GM21825 (cell line): ENCODE measurements at regions not wholly inside any gene's neighbourhood (a gene's known extent, or its start where the extent isn't known, plus 50 kb on each side); places are given as distances from the start of the nearest gene placed in this dataset.

ENCODE experiments used
- ATAC-seq: cut with Tn5 transposase; IDR thresholded peaks from one replicate; pipeline ENCODE4 v1.9.1; 2021; ENCODE audit warnings: mild to moderate bottlenecking, moderate library complexity; ENCODE audit not compliant: unreplicated experiment

GRCh38 chr1:4307911-4308545 lies 346.4 kb upstream of the AJAP1 start:
- ATAC-seq, result no peak

DNA sequence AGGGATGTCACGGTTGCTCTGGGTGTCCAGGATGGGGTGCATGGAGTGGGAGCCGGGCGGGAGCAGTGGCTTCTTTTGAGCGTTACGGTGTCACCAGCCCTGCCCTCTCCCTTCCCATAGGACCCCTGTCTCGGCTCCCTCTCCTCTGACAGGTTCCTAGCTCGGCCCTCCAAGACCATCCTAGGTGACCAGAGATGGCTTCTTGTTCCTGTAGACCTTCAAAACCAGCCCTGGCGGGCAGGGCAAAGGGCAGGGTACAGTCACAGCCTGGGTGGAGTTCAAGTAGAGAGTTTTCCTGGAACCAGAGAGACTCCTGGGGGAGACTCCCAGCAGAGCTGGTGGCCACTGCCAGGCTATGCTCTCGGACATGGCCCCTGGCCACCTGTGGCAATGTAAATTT lies 345.6 kb upstream of the AJAP1 start:
- no peak for ATAC-seq

GRCh38 chr1:4309676-4310320 lies 344.6 kb upstream of the AJAP1 start:
- no peak for ATAC-seq

DNA sequence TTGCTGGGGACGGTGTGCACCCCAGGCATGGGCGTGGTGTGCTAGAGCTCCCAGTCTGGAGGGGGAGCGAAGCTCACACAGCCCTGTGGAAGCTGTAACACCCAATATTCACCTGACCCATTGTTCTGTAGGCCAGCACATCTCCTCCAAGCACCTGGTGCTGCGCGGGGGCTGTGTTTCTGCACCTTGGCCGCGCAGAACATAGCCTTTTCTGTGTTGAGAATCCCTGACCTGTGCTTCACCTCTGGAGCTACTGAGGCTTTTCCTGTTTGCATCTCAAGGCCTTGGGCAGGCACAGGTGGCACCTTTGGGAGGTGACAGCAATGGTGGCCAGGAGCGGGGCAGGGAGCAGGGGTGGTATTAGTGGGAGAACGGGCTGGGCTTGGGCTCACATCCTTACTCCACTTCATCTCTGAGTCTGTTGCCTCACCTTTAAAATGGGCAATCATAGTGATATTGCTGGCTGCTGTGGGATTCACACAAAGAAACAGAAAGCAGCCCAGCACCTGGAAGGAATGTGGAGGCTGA lies 343.9 kb upstream of the AJAP1 start:
- ATAC-seq, result no peak

DNA sequence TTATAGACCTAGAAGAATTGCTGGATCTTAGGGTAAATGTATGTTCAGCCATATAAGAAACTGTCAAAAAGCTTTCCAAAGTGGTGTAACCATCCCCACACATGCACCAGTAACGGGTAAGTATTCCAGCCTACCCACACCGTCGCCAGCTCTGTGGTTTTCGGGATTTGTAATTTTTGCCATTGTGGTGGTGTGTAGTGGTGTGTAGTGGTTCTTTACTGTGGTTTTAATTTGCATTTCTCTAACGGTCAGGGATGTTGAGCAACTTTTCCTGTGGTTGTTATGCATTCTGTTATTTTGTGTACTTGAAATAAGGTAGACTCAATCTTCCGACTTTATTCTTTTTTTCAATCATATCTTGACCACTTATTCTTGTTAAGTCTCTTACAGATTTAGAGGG lies 342.4 kb upstream of the AJAP1 start:
- ATAC-seq, result no peak

- no peak for ATAC-seq
Measured at GRCh38 chr1:4315202-4315601, 339.2 kb upstream of the AJAP1 start.

- no peak for ATAC-seq
Measured at GRCh38 chr1:4317207-4317606, 337.2 kb upstream of the AJAP1 start.

GRCh38 chr1:4318720-4319119 lies 335.7 kb upstream of the AJAP1 start:
- no peak for ATAC-seq

- no peak for ATAC-seq
Measured at GRCh38 chr1:4319496-4319895, 334.9 kb upstream of the AJAP1 start.

GRCh38 chr1:4322881-4323280 lies 331.5 kb upstream of the AJAP1 start:
- ATAC-seq, result no peak

- ATAC-seq, result no peak
Measured at GRCh38 chr1:4323309-4323708, 331.1 kb upstream of the AJAP1 start.

- no peak for ATAC-seq
Measured at GRCh38 chr1:4324525-4324924, 329.9 kb upstream of the AJAP1 start.

DNA sequence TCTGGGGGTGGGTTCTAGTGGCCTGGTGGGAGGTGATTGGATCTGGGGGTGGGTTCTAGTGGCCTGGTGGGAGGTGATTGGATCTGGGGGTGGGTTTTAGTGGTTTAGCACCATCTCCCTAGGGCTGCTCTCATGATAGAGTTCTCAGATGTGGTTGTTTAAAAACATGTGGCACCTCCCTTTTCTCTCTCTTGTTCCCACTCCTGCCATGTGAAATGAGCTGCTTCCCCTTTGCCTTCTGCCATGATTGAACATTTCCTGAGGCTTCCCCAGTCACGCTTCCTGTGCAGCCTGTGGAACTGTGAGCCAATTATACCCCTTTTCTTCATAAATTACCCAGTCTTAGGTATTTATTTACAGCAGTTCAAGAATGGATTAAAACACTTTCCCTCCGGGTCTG lies 327.3 kb upstream of the AJAP1 start:
- ATAC-seq, result no peak

GRCh38 chr1:4328402-4329071 lies 325.9 kb upstream of the AJAP1 start:
- ATAC-seq, result no peak

DNA sequence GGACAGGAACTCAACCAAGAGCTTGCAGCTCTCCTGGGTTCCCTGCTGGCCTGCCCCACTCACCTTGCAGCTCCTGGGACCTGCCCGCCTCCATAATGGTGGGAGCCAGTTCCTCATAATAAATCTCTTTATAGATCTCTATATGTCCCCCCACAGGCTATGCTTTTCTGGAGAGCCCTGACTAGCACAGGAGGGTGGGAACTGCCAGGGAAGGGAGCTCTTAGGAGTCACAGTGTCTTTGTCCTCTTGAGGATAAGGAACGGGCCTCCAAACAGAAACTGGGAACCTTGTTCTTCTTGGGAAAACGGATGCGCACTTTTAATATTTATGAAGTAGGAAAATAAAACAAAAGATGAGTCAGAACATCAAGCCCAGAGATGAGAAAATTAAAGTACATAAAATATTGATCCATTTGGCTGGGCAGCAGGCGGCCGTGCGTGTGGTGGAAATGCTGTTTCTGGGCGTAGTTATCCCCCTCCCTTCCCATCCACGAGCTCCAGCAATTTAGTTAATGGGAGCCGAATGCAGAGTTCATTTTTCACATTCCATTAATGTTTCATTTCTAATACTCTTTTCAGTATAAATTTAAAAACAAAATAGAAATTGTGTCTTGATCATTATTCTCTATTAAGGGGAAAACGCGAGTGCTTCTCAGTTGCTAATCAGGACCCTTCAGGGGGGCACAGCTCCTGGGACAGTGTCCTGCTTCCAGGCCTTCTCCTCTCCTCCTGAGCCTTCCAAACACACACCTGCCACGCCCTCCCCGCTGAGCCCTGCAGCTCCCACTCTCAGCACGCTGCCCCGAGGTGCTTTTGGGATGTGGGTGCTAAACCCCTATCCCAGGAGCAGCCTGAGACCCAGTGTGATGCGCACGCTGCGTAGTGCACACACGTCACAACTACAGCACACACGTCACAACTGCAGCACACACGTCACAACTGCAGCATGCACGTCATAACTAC lies 323.3 kb upstream of the AJAP1 start:
- no peak for ATAC-seq

DNA sequence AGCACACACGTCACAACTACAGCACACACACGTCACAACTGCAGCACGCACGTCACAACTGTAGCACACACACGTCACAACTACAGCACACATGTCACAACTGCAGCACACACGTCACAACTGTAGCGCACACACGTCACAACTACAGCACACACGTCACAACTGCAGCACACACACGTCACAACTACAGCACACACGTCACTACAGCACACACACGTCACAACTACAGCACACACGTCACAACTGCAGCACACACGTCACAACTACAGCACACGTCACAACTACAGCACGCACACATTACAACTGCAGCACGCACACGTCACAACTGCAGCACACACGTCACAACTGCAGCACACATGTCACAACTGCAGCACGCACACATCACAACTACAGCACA lies 322.6 kb upstream of the AJAP1 start:
- no peak for ATAC-seq

DNA sequence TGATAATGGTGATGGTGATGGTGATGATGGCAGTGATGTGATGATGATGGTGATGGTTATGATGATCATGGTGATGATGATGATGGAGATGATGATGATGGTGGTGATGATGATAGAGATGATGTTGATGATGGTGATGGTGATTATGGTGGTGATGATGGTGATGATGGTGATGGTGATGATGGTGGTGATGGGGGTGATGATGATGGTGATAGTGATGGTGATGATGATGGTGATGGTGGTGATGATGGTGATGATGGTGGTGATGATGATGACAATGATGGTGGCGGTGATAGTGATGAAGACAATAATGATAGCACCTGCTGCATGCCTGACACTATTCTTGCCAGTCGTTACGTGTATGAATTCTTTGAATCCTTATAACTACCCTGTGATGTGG lies 317.9 kb upstream of the AJAP1 start:
- ATAC-seq, result no peak

DNA sequence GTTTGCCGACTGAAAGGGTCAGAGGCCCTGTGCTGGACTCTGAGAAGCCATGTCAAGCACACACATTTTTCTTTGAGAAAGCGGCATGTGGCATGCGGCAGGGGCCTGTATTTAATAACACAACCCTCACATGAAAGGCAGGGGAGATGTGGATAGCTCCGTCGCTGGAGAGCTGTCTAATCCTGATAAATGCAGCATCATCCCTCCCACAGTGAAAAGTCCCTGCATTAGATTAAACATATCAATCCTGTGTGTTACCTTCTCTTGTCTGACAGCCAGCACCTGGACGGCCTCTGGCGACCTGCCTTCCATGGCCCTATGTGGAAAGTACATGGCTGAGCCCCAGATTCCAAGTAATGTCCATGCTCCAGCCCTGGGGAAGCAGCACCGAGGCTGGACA lies 313.0 kb upstream of the AJAP1 start:
- no peak for ATAC-seq

- no peak for ATAC-seq
Measured at GRCh38 chr1:4344065-4344732, 310.2 kb upstream of the AJAP1 start.

DNA sequence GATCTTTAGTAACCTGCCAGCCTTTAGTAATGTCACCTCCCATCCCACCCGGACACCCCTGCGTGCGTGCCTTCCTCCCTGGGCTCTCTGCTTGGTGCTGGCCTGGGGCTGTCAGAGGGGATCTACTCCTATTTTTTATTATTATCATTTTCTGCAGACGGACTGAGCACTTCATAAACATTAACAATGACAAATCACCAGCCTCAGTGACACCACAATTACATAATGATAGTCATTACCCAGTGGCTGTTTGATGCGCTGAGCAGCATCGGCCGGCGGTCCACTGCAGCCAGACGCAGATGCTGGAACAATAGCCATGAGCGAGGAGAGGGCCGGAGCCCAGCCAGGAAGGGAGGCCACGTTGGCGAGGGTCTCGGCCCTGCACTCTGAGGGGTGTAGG lies 309.3 kb upstream of the AJAP1 start:
- no peak for ATAC-seq

DNA sequence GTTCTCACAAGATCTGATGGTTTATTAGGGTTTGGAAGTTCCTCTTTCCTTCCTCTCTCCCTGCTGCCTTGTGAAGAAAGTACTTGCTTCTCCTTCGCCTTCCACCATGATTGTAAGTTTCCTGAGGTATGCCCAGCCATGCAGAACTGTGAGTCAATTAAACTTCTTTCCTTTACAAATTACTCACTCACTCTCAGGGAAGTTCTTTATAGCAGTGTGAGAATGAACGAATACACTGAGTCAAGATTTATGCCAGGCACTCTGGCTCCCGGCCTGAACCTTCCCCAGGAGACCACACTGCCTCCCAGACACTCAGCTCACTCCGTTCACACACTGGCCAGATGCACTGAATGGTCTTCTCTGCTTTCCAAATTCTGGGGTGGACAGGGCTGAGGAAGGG lies 308.3 kb upstream of the AJAP1 start:
- ATAC-seq, result no peak
